Retinal pigment epithelial cell (primary cell): ENCODE measurements at regions not wholly inside any gene's neighbourhood (a gene's known extent, or its start where the extent isn't known, plus 50 kb on each side); places are given as distances from the start of the nearest gene placed in this dataset.

Experiments
- DNase-seq: peaks from one replicate; pipeline ENCODE4 v3.0.0-alpha.2; 2010; ENCODE audit warnings: low read depth
- H3K4me3 ChIP-seq: 2 replicates; pipeline ENCODE4 v1.5.1; 2011; ENCODE audit warnings: mild to moderate bottlenecking, low read length, control low read depth, moderate library complexity
- TF ChIP-seq, protein P1 (sequence below): conservative IDR thresholded peaks from 2 replicates; pipeline ENCODE4 v1.5.1; 2011; ENCODE audit warnings: low read depth, low read length, control low read depth, inconsistent platforms

GRCh38 chr7:156027821-156028220 is 215.6 kb upstream of the SHH start:
- DNase-seq = no peak
- H3K4me3 ChIP-seq = no peak overlapping the region
- TF ChIP-seq, protein P1, sequence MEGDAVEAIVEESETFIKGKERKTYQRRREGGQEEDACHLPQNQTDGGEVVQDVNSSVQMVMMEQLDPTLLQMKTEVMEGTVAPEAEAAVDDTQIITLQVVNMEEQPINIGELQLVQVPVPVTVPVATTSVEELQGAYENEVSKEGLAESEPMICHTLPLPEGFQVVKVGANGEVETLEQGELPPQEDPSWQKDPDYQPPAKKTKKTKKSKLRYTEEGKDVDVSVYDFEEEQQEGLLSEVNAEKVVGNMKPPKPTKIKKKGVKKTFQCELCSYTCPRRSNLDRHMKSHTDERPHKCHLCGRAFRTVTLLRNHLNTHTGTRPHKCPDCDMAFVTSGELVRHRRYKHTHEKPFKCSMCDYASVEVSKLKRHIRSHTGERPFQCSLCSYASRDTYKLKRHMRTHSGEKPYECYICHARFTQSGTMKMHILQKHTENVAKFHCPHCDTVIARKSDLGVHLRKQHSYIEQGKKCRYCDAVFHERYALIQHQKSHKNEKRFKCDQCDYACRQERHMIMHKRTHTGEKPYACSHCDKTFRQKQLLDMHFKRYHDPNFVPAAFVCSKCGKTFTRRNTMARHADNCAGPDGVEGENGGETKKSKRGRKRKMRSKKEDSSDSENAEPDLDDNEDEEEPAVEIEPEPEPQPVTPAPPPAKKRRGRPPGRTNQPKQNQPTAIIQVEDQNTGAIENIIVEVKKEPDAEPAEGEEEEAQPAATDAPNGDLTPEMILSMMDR = no peak

DNA sequence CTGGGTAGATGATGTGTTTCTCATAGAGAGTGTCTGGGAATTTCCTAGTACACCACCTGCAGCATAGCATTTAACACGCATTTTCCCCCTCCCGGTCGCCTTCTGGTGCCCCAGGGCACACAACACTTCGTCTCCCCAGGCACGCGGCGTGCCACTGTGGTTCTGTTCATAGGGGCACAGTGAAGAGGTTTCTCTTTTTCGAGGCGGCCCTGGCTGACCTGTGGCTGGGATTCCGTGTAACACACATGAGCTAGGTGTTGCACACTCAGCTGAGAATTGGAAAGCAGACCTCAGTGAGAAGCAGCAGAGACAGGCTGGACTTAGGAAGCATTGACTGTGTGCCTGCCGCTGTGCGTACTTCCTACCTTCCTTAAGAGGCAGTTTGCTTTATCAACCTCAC is 214.3 kb upstream of the SHH start:
- TF ChIP-seq, protein P1 = no peak
- DNase-seq = no peak
- H3K4me3 ChIP-seq = no peak overlapping the region

GRCh38 chr7:156026076-156026600 is 213.9 kb upstream of the SHH start:
- no peak overlapping the region for H3K4me3 ChIP-seq
- TF ChIP-seq, protein P1 = no peak
- no peak for DNase-seq

- DNase-seq = no peak
These were observed 213.4 kb upstream of the SHH start for GRCh38 chr7:156025675-156026074.

DNA sequence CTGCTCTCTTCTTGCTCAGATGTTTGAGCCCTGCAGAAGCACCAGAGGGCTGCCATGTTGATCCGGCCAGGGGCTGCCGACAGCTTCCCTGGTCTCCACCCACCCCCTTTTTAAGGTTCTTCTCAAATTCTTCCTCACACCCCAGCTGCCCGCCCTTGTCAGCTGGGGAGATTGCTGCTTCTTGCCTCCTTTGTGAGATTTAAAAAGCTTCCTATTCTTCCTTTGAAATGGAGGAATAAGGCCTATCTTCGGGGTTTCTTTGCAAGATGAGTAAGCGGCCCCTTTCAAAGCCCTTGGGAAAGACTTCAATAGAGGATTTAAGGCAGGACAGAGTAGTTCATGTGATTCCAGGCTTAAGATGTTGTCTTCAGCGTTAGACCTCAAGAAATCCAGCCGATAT is 211.9 kb upstream of the SHH start:
- no peak for DNase-seq
- H3K4me3 ChIP-seq = no peak overlapping the region
- TF ChIP-seq, protein P1 = no peak

More at GRCh38 chr7:156025675-156026074, 213.4 kb upstream of the SHH start:
- H3K4me3 ChIP-seq = no peak overlapping the region
- TF ChIP-seq, protein P1 = no peak

DNA sequence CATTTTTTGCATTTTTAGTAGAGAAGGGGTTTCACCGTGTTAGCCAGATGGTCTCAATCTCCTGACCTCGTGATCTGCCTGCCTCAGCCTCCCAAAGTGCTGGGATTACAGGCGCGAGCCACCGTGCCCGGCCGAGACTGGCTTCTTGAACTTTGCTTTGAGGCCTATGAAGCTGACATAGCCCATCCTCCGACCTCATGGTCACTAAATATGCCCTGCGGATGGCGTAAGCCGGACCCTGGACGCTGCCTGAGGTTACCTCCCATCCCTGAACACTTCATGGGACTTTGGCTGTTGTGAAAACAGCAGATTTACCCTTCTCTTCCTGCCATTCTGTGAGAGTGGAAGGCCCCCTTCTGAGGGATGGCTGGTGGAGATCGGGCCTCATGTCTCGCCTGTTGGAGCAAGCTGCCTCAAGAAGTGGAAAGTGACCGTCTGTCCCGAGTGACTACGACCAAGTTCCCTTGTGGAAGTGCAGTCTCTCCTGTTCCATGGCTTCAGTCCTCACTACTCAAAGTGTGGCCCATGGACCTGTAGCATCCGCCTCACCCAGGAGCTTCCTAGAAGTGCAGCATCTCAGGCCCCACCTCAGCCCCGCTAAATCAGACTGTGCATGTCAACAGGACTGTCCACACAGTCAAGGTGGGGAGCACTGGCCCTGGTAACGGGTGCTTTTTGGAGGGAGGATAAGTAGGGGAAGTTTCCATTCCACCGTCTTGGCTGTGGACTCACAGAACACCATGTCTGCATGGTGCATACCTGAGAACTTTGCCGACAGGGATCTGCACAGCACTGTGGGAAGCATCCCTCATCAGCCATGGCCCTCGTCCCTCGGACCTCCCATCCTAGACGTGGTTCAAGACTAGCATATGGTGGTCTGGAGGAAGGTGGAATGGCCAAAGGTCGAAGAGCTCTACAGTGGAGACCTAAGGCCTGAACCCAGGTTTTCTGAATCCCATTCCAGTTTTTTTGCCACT is 210.5 kb upstream of the SHH start:
- DNase-seq = no peak
- TF ChIP-seq, protein P1 = no peak
- H3K4me3 ChIP-seq = no peak overlapping the region
